Lower leg skin (tissue), 3 donors: ENCODE measurements at regions not wholly inside any gene's neighbourhood (a gene's known extent, or its start where the extent isn't known, plus 50 kb on each side); places are given as distances from the start of the nearest gene placed in this dataset.

ENCODE experiments used
- POLR2A ChIP-seq, 2 donors: fragments of 450-650 bp; IDR thresholded peaks; one replicate each; pipeline ENCODE4 v1.6.1; 2016 to 2017; ENCODE audit warnings: antibody characterized with exemption in 2 of 2, mild to moderate bottlenecking in 1 of 2, moderate library complexity in 1 of 2
- TF ChIP-seq, protein P1 (sequence below), 3 donors: fragments of 450-650 bp; IDR thresholded peaks; one replicate each; pipeline ENCODE4 v1.5.1; 2016; ENCODE audit warnings: antibody characterized with exemption in 3 of 3, mild to moderate bottlenecking in 3 of 3, moderate library complexity in 2 of 3

DNA sequence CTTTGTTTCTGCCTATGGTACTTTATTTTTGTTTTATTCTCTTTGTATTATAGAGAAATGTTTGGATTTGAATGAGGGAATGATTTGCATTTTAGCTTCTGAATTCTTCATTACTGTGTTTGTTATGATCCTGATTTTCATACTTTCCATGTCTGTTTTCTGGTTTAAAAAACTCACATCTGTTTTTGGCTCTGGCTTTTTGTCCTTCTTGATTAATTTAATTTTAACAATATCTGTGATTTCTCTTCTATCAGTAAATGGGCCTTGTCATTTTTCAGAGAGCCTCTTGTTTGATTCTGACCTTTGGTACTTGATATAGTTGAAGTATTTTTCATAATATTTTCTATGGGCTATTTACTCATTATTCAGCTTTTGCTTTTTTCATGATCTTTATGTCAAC is 341.6 kb upstream of the HAND2 start:
- TF ChIP-seq, protein P1, sequence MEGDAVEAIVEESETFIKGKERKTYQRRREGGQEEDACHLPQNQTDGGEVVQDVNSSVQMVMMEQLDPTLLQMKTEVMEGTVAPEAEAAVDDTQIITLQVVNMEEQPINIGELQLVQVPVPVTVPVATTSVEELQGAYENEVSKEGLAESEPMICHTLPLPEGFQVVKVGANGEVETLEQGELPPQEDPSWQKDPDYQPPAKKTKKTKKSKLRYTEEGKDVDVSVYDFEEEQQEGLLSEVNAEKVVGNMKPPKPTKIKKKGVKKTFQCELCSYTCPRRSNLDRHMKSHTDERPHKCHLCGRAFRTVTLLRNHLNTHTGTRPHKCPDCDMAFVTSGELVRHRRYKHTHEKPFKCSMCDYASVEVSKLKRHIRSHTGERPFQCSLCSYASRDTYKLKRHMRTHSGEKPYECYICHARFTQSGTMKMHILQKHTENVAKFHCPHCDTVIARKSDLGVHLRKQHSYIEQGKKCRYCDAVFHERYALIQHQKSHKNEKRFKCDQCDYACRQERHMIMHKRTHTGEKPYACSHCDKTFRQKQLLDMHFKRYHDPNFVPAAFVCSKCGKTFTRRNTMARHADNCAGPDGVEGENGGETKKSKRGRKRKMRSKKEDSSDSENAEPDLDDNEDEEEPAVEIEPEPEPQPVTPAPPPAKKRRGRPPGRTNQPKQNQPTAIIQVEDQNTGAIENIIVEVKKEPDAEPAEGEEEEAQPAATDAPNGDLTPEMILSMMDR (IDR thresholded peaks at IDR 0.05): no peak
- TF ChIP-seq POLR2A (IDR thresholded peaks at IDR 0.05): no peak
